ENCODE measurements at regions not wholly inside any gene's neighbourhood (a gene's known extent, or its start where the extent isn't known, plus 50 kb on each side); places are given as distances from the start of the nearest gene placed in this dataset.

- Histone ChIP-seq H3K9me3 (ENCODE audit: control extremely low read depth in 1 of 5, control insufficient read depth in 4 of 5, insufficient read depth in 2 of 5, low read depth in 1 of 5, low read length in 4 of 5) (peaks cover 0 to 2% (median 0%) of the 10 kb centered on the region in 5 experiments), H3K4me1 (ENCODE audit: control extremely low read depth in 1 of 4, control insufficient read depth in 4 of 4, insufficient read depth in 4 of 4, low read length in 3 of 4) (no peaks in the 10 kb centered on the region), H3K27ac (ENCODE audit: insufficient read depth in 1 of 2, low read depth in 1 of 2, low read length in 2 of 2, poor library complexity in 1 of 2, severe bottlenecking in 2 of 2) (no peak overlapping the region), H3K27me3 (replicated peaks in 2 of 5; ENCODE audit: control insufficient read depth in 4 of 5, insufficient read depth in 5 of 5, low read length in 4 of 5) (no peaks in the 10 kb centered on the region), H3K36me3 (ENCODE audit: control insufficient read depth in 4 of 4, insufficient read depth in 4 of 4, low read length in 3 of 4) (no peaks in the 10 kb centered on the region), H3K4me3 (ENCODE audit: control insufficient read depth in 1 of 7, extremely low read depth in 1 of 7, insufficient read depth in 4 of 7, low read depth in 2 of 7, low read length in 6 of 7) (no peak overlapping the region)
- ChIA-PET POLR2A (no interaction called here), CTCF (no interaction called here)
- WGBS (ENCODE audit: insufficient coverage) = 89% methylated on average over 3 of the region's 5 CpGs
- no peak for DNase-seq
Measured at GRCh38 chr16:51374790-51375189, 223.7 kb upstream of the SALL1 start.

- ChIA-PET CTCF (no interaction called here), POLR2A (no interaction called here)
- Histone ChIP-seq H3K9me3 (ENCODE audit: control extremely low read depth in 1 of 5, control insufficient read depth in 4 of 5, insufficient read depth in 2 of 5, low read depth in 1 of 5, low read length in 4 of 5) (peaks cover 0 to 2% (median 0%) of the 10 kb centered on the region in 5 experiments), H3K36me3 (ENCODE audit: control insufficient read depth in 4 of 4, insufficient read depth in 4 of 4, low read length in 3 of 4) (no peaks in the 10 kb centered on the region), H3K27me3 (replicated peaks in 2 of 5; ENCODE audit: control insufficient read depth in 4 of 5, insufficient read depth in 5 of 5, low read length in 4 of 5) (no peaks in the 10 kb centered on the region), H3K4me3 (ENCODE audit: control insufficient read depth in 1 of 7, extremely low read depth in 1 of 7, insufficient read depth in 4 of 7, low read depth in 2 of 7, low read length in 6 of 7) (no peak overlapping the region), H3K27ac (ENCODE audit: insufficient read depth in 1 of 2, low read depth in 1 of 2, low read length in 2 of 2, poor library complexity in 1 of 2, severe bottlenecking in 2 of 2) (no peak overlapping the region), H3K4me1 (ENCODE audit: control extremely low read depth in 1 of 4, control insufficient read depth in 4 of 4, insufficient read depth in 4 of 4, low read length in 3 of 4) (no peaks in the 10 kb centered on the region)
- DNase-seq = no peak
- WGBS (ENCODE audit: insufficient coverage) = no CpG with 5 or more reads among the region's 2 CpGs
Measured at GRCh38 chr16:51374346-51374745, 223.3 kb upstream of the SALL1 start.

GRCh38 chr16:51365715-51366114 is 214.6 kb upstream of the SALL1 start:
- 83% methylated on average over 2 of the region's 2 CpGs for WGBS (ENCODE audit: insufficient coverage)
- CTCF ChIA-PET = no interaction called here

GRCh38 chr16:51359141-51359955 is 208.3 kb upstream of the SALL1 start:
- WGBS (ENCODE audit: insufficient coverage) = 69% methylated on average over 15 of the region's 17 CpGs

More at GRCh38 chr16:51365715-51366114, 214.6 kb upstream of the SALL1 start:
- Histone ChIP-seq H3K27me3 (replicated peaks in 2 of 5; ENCODE audit: control insufficient read depth in 4 of 5, insufficient read depth in 5 of 5, low read length in 4 of 5) (no peaks in the 10 kb centered on the region), H3K27ac (ENCODE audit: insufficient read depth in 1 of 2, low read depth in 1 of 2, low read length in 2 of 2, poor library complexity in 1 of 2, severe bottlenecking in 2 of 2) (no peak overlapping the region), H3K36me3 (ENCODE audit: control insufficient read depth in 4 of 4, insufficient read depth in 4 of 4, low read length in 3 of 4) (no peaks in the 10 kb centered on the region), H3K4me1 (ENCODE audit: control extremely low read depth in 1 of 4, control insufficient read depth in 4 of 4, insufficient read depth in 4 of 4, low read length in 3 of 4) (no peaks in the 10 kb centered on the region), H3K9me3 (ENCODE audit: control extremely low read depth in 1 of 5, control insufficient read depth in 4 of 5, insufficient read depth in 2 of 5, low read depth in 1 of 5, low read length in 4 of 5) (no peaks in the 10 kb centered on the region), H3K4me3 (ENCODE audit: control insufficient read depth in 1 of 7, extremely low read depth in 1 of 7, insufficient read depth in 4 of 7, low read depth in 2 of 7, low read length in 6 of 7) (no peak overlapping the region)
- POLR2A ChIA-PET = no interaction called here
- DNase-seq = no peak

GRCh38 chr16:51357839-51358238 is 206.8 kb upstream of the SALL1 start:
- no peaks in the 10 kb centered on the region for H3K9me3 ChIP-seq (ENCODE audit: control extremely low read depth in 1 of 5, control insufficient read depth in 4 of 5, insufficient read depth in 2 of 5, low read depth in 1 of 5, low read length in 4 of 5)
- H3K36me3 ChIP-seq (ENCODE audit: control insufficient read depth in 4 of 4, insufficient read depth in 4 of 4, low read length in 3 of 4) = no peaks in the 10 kb centered on the region
- H3K4me3 ChIP-seq (ENCODE audit: control insufficient read depth in 1 of 7, extremely low read depth in 1 of 7, insufficient read depth in 4 of 7, low read depth in 2 of 7, low read length in 6 of 7) = no peak overlapping the region
- H3K27me3 ChIP-seq (replicated peaks in 2 of 5; ENCODE audit: control insufficient read depth in 4 of 5, insufficient read depth in 5 of 5, low read length in 4 of 5) = no peaks in the 10 kb centered on the region
- no peak for DNase-seq
- ChIA-PET POLR2A (no interaction called here), CTCF (no interaction called here)
- no peaks in the 10 kb centered on the region for H3K4me1 ChIP-seq (ENCODE audit: control extremely low read depth in 1 of 4, control insufficient read depth in 4 of 4, insufficient read depth in 4 of 4, low read length in 3 of 4)
- no peak overlapping the region for H3K27ac ChIP-seq (ENCODE audit: insufficient read depth in 1 of 2, low read depth in 1 of 2, low read length in 2 of 2, poor library complexity in 1 of 2, severe bottlenecking in 2 of 2)

More at GRCh38 chr16:51359141-51359955, 208.3 kb upstream of the SALL1 start:
- ChIA-PET POLR2A (no interaction called here), CTCF (no interaction called here)
- no peaks in the 10 kb centered on the region for H3K27me3 ChIP-seq (replicated peaks in 2 of 5; ENCODE audit: control insufficient read depth in 4 of 5, insufficient read depth in 5 of 5, low read length in 4 of 5)
- no peak for DNase-seq
- no peaks in the 10 kb centered on the region for H3K9me3 ChIP-seq (ENCODE audit: control extremely low read depth in 1 of 5, control insufficient read depth in 4 of 5, insufficient read depth in 2 of 5, low read depth in 1 of 5, low read length in 4 of 5)
- H3K4me1 ChIP-seq (ENCODE audit: control extremely low read depth in 1 of 4, control insufficient read depth in 4 of 4, insufficient read depth in 4 of 4, low read length in 3 of 4) = no peaks in the 10 kb centered on the region
- no peak overlapping the region for H3K27ac ChIP-seq (ENCODE audit: insufficient read depth in 1 of 2, low read depth in 1 of 2, low read length in 2 of 2, poor library complexity in 1 of 2, severe bottlenecking in 2 of 2)
- H3K36me3 ChIP-seq (ENCODE audit: control insufficient read depth in 4 of 4, insufficient read depth in 4 of 4, low read length in 3 of 4) = no peaks in the 10 kb centered on the region
- no peak overlapping the region for H3K4me3 ChIP-seq (ENCODE audit: control insufficient read depth in 1 of 7, extremely low read depth in 1 of 7, insufficient read depth in 4 of 7, low read depth in 2 of 7, low read length in 6 of 7)

- H3K27ac ChIP-seq (ENCODE audit: insufficient read depth in 1 of 2, low read depth in 1 of 2, low read length in 2 of 2, poor library complexity in 1 of 2, severe bottlenecking in 2 of 2) = no peak overlapping the region
- no peak overlapping the region for H3K4me3 ChIP-seq (ENCODE audit: control insufficient read depth in 1 of 7, extremely low read depth in 1 of 7, insufficient read depth in 4 of 7, low read depth in 2 of 7, low read length in 6 of 7)
- no peaks in the 10 kb centered on the region for H3K4me1 ChIP-seq (ENCODE audit: control extremely low read depth in 1 of 4, control insufficient read depth in 4 of 4, insufficient read depth in 4 of 4, low read length in 3 of 4)
- H3K36me3 ChIP-seq (ENCODE audit: control insufficient read depth in 4 of 4, insufficient read depth in 4 of 4, low read length in 3 of 4) = no peaks in the 10 kb centered on the region
- DNase-seq = no peak
- 100% methylated on average over 1 of the region's 6 CpGs for WGBS (ENCODE audit: insufficient coverage)
- ChIA-PET POLR2A (no interaction called here), CTCF (no interaction called here)
- no peaks in the 10 kb centered on the region for H3K9me3 ChIP-seq (ENCODE audit: control extremely low read depth in 1 of 5, control insufficient read depth in 4 of 5, insufficient read depth in 2 of 5, low read depth in 1 of 5, low read length in 4 of 5)
- no peaks in the 10 kb centered on the region for H3K27me3 ChIP-seq (replicated peaks in 2 of 5; ENCODE audit: control insufficient read depth in 4 of 5, insufficient read depth in 5 of 5, low read length in 4 of 5)
Measured at GRCh38 chr16:51355875-51356274, 204.8 kb upstream of the SALL1 start.

- Histone ChIP-seq H3K36me3 (ENCODE audit: control insufficient read depth in 4 of 4, insufficient read depth in 4 of 4, low read length in 3 of 4) (no peaks in the 10 kb centered on the region), H3K27ac (ENCODE audit: insufficient read depth in 1 of 2, low read depth in 1 of 2, low read length in 2 of 2, poor library complexity in 1 of 2, severe bottlenecking in 2 of 2) (no peak overlapping the region), H3K9me3 (ENCODE audit: control extremely low read depth in 1 of 5, control insufficient read depth in 4 of 5, insufficient read depth in 2 of 5, low read depth in 1 of 5, low read length in 4 of 5) (no peaks in the 10 kb centered on the region), H3K4me3 (ENCODE audit: control insufficient read depth in 1 of 7, extremely low read depth in 1 of 7, insufficient read depth in 4 of 7, low read depth in 2 of 7, low read length in 6 of 7) (no peak overlapping the region), H3K4me1 (ENCODE audit: control extremely low read depth in 1 of 4, control insufficient read depth in 4 of 4, insufficient read depth in 4 of 4, low read length in 3 of 4) (no peaks in the 10 kb centered on the region), H3K27me3 (replicated peaks in 2 of 5; ENCODE audit: control insufficient read depth in 4 of 5, insufficient read depth in 5 of 5, low read length in 4 of 5) (no peaks in the 10 kb centered on the region)
- CTCF ChIA-PET = no interaction called here
- WGBS (ENCODE audit: insufficient coverage) = 87% methylated on average over 6 of the region's 6 CpGs
- DNase-seq = no peak
- POLR2A ChIA-PET = no interaction called here
Measured at GRCh38 chr16:51355195-51355594, 204.1 kb upstream of the SALL1 start.

All from common myeloid progenitor, CD34-positive (primary cell).